ENCODE measurements at regions not wholly inside any gene's neighbourhood (a gene's known extent, or its start where the extent isn't known, plus 50 kb on each side); places are given as distances from the start of the nearest gene placed in this dataset.

DNA sequence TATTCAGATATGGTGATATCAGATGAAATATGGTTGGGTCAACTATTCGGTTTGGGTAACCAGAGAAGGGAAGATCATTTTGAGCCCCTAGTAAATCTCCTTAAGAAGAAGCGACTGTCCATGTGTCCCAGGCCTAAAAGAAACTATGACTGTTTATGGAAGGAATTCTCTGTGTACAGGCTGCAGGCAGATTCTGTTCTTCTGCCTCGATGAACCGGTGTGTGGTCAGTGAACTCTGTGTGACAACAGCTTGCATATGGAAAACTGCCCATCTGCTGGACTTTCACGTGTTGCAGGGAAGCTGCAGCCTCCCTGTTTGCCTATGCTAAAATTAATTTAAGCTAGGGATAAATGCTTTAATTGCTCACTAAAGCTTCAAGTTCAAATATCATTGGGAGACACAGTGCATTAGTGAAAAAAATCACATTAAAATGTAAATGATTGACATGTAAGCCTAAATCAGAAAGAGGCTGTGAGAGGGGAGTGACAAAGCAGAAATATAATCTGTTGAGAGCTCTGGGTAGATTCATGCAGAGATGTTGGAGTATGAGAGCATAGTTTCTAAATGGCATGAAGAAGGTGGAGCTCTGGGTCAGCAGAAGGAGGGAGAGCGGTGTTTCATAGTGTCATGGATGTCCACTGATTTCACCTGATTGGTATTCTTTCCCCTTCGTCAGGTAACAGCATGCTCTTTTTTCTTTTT lies 65.4 kb upstream of the PFN2 start:
- H3K9me3 Mint-ChIP-seq: peaks cover 1% of the 10 kb centered on the region
- intact Hi-C loops (cut with micrococcal nuclease): no loop called here
- no peak overlapping the region for H3K27ac Mint-ChIP-seq
- H3K4me1 Mint-ChIP-seq (ENCODE audit: low read depth): no peaks in the 10 kb centered on the region
- no peaks in the 10 kb centered on the region for H3K36me3 Mint-ChIP-seq (ENCODE audit: low read depth)
- peaks cover 7% of the 10 kb centered on the region for H3K27me3 Mint-ChIP-seq (ENCODE audit: low read depth)
- CTCF ChIA-PET: interaction anchor here (0.5 kb wide), 1 partner anchor 110 kb away, joined by 6 read pairs; no protein-coding TSS in a partner anchor
- DNase-seq: no peak
- no peak overlapping the region for H3K4me3 Mint-ChIP-seq

GRCh38 chr3:150035301-150035779 lies 64.6 kb upstream of the PFN2 start:
- H3K36me3 Mint-ChIP-seq (ENCODE audit: low read depth): no peaks in the 10 kb centered on the region
- peaks cover 7% of the 10 kb centered on the region for H3K27me3 Mint-ChIP-seq (ENCODE audit: low read depth)
- CTCF ChIA-PET: no interaction called here
- no peaks in the 10 kb centered on the region for H3K4me1 Mint-ChIP-seq (ENCODE audit: low read depth)
- no peaks in the 10 kb centered on the region for H3K9me3 Mint-ChIP-seq
- H3K4me3 Mint-ChIP-seq: no peak overlapping the region
- H3K27ac Mint-ChIP-seq: no peak overlapping the region
- DNase-seq: no peak
- intact Hi-C loops (cut with micrococcal nuclease): no loop called here

- Mint-ChIP-seq H3K36me3 (ENCODE audit: low read depth) (no peaks in the 10 kb centered on the region), H3K4me3 (no peak overlapping the region), H3K9me3 (no peaks in the 10 kb centered on the region), H3K27ac (no peak overlapping the region), H3K4me1 (ENCODE audit: low read depth) (no peaks in the 10 kb centered on the region), H3K27me3 (ENCODE audit: low read depth) (peaks cover 14% of the 10 kb centered on the region)
- no peak for DNase-seq
- intact Hi-C loops (cut with micrococcal nuclease): no loop called here
- CTCF ChIA-PET: no interaction called here
Observed at GRCh38 chr3:150033721-150034120, 63.0 kb upstream of the PFN2 start.

DNA sequence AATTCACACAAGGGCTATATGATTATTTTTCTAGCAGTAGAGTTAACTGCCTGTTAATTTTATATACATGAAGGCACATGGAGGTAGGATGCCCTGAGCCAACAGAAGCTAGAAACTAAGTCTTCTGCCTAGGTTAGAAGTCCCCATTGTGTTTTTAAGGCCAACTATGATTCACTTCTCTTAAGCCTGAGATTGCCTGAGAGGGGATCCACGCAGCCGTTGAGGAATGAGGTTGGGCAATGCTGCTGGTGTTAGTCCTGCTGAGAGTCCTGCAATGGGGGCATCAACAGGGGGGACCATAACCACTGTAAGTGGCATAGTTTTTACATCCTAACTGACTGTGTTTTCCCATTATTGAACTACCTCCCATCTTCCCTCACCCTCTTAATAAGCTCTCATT lies 60.1 kb upstream of the PFN2 start:
- H3K4me1 Mint-ChIP-seq (ENCODE audit: low read depth): no peaks in the 10 kb centered on the region
- no peak overlapping the region for H3K4me3 Mint-ChIP-seq
- no peaks in the 10 kb centered on the region for H3K36me3 Mint-ChIP-seq (ENCODE audit: low read depth)
- H3K27me3 Mint-ChIP-seq (ENCODE audit: low read depth): peaks cover 29% of the 10 kb centered on the region
- intact Hi-C loops (cut with micrococcal nuclease): no loop called here
- no peak for DNase-seq
- peaks cover 2% of the 10 kb centered on the region for H3K9me3 Mint-ChIP-seq
- H3K27ac Mint-ChIP-seq: no peak overlapping the region
- CTCF ChIA-PET: no interaction called here

DNA sequence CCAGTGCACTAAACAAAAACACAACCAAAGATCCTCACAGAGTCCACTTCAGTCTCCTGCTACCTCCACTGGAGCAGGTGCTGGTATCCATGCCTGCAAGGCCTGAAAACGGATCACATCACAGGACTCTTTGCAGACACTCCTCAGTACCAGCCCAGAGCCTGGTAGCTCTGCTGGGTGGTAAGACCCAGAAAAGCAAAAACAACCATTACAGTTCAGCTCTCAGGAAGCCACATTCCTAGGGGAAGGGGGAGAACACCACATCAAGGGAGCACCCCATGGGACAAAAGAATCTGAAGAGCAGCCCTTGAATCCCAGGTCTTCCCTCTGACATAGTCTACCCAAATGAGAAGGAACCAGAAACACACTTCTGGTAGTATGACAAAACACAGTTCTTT lies 52.5 kb upstream of the PFN2 start:
- H3K4me3 Mint-ChIP-seq: no peak overlapping the region
- intact Hi-C loops (cut with micrococcal nuclease): no loop called here
- peaks cover 32% of the 10 kb centered on the region for H3K27me3 Mint-ChIP-seq (ENCODE audit: low read depth)
- H3K9me3 Mint-ChIP-seq: peaks cover 20% of the 10 kb centered on the region
- peaks cover 2% of the 10 kb centered on the region for H3K36me3 Mint-ChIP-seq (ENCODE audit: low read depth)
- CTCF ChIA-PET: no interaction called here
- H3K4me1 Mint-ChIP-seq (ENCODE audit: low read depth): no peaks in the 10 kb centered on the region
- no peak for DNase-seq
- no peak overlapping the region for H3K27ac Mint-ChIP-seq

GRCh38 chr3:150022381-150023238 lies 51.9 kb upstream of the PFN2 start:
- Mint-ChIP-seq H3K9me3 (peaks cover 20% of the 10 kb centered on the region), H3K27me3 (ENCODE audit: low read depth) (peaks cover 30% of the 10 kb centered on the region), H3K36me3 (ENCODE audit: low read depth) (peaks cover 2% of the 10 kb centered on the region), H3K27ac (no peak overlapping the region), H3K4me3 (no peak overlapping the region), H3K4me1 (ENCODE audit: low read depth) (no peaks in the 10 kb centered on the region)
- CTCF ChIA-PET: no interaction called here
- DNase-seq: no peak
- intact Hi-C loops (cut with micrococcal nuclease): no loop called here

DNA sequence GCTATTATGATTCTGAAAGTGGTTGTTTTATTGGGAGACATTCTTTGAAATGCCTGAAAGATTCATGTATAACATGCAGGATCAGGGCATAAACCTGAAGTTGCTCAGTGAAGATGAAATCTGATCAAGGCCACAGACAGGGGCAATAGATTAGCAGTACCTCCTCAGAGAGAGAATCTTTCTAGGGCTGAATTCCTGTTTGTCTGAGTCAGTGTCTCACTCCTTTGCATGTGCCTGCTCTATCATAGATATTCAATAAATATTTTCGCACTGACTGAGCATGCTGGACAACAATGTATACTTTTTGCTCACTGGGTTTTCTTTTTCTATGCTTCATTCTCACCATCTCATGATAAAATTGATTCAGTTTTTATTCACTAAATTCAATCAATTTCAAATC lies 49.8 kb upstream of the PFN2 start:
- no peak for DNase-seq
- H3K9me3 Mint-ChIP-seq: peaks cover 17% of the 10 kb centered on the region
- H3K27ac Mint-ChIP-seq: no peak overlapping the region
- CTCF ChIA-PET: no interaction called here
- no peaks in the 10 kb centered on the region for H3K4me1 Mint-ChIP-seq (ENCODE audit: low read depth)
- intact Hi-C loops (cut with micrococcal nuclease): no loop called here
- no peak overlapping the region for H3K4me3 Mint-ChIP-seq
- peaks cover 2% of the 10 kb centered on the region for H3K36me3 Mint-ChIP-seq (ENCODE audit: low read depth)
- peaks cover 21% of the 10 kb centered on the region for H3K27me3 Mint-ChIP-seq (ENCODE audit: low read depth)

All from activated naive CD4-positive, alpha-beta T cell treated with anti-CD3 and anti-CD28 coated beads for 36 hours (primary cell).